ENCODE measurements at regions not wholly inside any gene's neighbourhood (a gene's known extent, or its start where the extent isn't known, plus 50 kb on each side); places are given as distances from the start of the nearest gene placed in this dataset.

DNA sequence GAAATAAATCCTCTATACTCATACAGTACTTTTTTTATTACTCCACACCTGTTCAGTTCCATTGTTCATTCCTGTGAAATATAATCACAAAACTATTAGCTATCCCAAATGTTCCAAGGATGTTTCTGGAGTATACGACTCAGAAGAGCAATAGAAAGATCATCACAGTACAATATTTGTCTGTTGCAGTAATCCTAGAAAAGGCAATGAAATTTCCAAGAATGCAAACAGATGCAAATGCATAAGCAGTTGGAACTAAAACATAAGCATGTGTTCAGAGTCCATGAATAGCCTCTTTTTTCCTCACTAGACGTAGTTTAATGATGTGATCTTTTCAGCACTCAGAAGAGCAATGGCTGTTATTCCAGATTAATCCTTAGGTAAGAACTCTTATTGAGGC lies 55.2 kb downstream of the RTL3 start:
- DNase-seq (ENCODE audit: low spot score): no peak
- in situ Hi-C loops (cut with MboI; ENCODE audit: low pct_unique_long_range_greater_than_20kb, low sequenced_read_pairs, unreplicated experiment): no loop called here
- TF ChIP-seq, protein P1, sequence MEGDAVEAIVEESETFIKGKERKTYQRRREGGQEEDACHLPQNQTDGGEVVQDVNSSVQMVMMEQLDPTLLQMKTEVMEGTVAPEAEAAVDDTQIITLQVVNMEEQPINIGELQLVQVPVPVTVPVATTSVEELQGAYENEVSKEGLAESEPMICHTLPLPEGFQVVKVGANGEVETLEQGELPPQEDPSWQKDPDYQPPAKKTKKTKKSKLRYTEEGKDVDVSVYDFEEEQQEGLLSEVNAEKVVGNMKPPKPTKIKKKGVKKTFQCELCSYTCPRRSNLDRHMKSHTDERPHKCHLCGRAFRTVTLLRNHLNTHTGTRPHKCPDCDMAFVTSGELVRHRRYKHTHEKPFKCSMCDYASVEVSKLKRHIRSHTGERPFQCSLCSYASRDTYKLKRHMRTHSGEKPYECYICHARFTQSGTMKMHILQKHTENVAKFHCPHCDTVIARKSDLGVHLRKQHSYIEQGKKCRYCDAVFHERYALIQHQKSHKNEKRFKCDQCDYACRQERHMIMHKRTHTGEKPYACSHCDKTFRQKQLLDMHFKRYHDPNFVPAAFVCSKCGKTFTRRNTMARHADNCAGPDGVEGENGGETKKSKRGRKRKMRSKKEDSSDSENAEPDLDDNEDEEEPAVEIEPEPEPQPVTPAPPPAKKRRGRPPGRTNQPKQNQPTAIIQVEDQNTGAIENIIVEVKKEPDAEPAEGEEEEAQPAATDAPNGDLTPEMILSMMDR (IDR thresholded peaks at IDR 0.05; ENCODE audit: extremely low read depth, insufficient read depth, missing control alignments): no peak

DNA sequence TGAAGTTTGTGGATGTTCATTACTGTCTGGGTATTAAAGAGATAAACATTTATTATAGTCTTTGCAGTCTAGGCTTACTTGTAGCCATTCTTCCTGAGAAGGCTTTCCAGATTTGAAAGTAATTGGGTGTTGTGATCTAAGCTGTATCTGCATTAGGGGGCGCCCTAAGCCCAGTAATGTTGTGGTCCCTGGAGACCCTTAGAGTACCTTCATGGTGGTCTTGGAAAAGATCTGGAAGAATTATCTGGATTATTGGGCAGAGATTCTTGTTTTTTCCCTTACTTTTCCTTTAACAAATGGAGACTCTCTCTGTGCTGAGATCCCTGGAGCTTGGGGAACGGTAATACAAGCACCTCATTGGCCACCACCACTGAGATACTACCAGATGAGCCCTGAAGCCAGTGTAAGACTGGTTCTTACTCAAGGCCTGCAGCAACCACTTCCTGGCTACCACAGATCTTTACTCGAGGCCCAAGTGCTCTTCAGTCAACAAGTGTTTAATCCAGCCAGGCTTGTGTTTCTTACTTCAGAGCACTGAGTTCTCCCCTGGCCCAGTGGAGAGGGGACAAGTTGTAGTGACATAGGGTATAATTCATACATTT lies 63.1 kb downstream of the RTL3 start:
- TF ChIP-seq, protein P1 (IDR thresholded peaks at IDR 0.05; ENCODE audit: extremely low read depth, insufficient read depth, missing control alignments): peak; percentile 21
- DNase-seq (ENCODE audit: low spot score): no peak
- in situ Hi-C loops (cut with MboI; ENCODE audit: low pct_unique_long_range_greater_than_20kb, low sequenced_read_pairs, unreplicated experiment): no loop called here

- TF ChIP-seq, protein P1 (IDR thresholded peaks at IDR 0.05; ENCODE audit: extremely low read depth, insufficient read depth, missing control alignments): no peak
- in situ Hi-C loops (cut with MboI; ENCODE audit: low pct_unique_long_range_greater_than_20kb, low sequenced_read_pairs, unreplicated experiment): no loop called here
- no peak for DNase-seq (ENCODE audit: low spot score)
These were observed 65.4 kb downstream of the RTL3 start for GRCh38 chrX:78593701-78594100.

- in situ Hi-C loops (cut with MboI; ENCODE audit: low pct_unique_long_range_greater_than_20kb, low sequenced_read_pairs, unreplicated experiment): no loop called here
- DNase-seq (ENCODE audit: low spot score): no peak
- TF ChIP-seq, protein P1 (IDR thresholded peaks at IDR 0.05; ENCODE audit: extremely low read depth, insufficient read depth, missing control alignments): no peak
These were observed 67.1 kb downstream of the RTL3 start for GRCh38 chrX:78592030-78592429.

GRCh38 chrX:78574306-78574705 lies 84.8 kb downstream of the RTL3 start:
- in situ Hi-C loops (cut with MboI; ENCODE audit: low pct_unique_long_range_greater_than_20kb, low sequenced_read_pairs, unreplicated experiment): loop anchor here (25.0 kb wide), 1 partner anchor 488 kb away; no protein-coding TSS in a partner anchor

DNA sequence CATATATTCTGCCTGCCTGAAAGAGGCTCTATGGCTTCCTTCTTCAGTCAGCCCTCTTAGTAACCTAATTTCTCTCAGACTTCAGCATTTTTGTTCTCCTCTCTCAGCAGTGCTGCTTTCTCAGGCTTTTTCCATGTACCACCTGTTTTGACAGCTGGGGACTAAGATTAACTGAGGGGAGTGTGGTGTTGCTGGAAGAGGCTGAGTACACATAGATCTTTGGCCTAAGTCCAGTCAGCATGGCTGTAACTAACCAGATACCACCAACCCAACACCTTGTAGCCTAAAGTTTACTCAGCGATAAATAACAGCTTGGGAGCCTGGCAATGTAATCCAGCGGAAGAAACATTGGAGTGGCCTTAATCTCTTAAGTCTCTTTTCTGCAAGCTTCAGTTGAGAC lies 85.5 kb downstream of the RTL3 start:
- in situ Hi-C loops (cut with MboI; ENCODE audit: low pct_unique_long_range_greater_than_20kb, low sequenced_read_pairs, unreplicated experiment): loop anchor here (25.0 kb wide), 1 partner anchor 489 kb away; no protein-coding TSS in a partner anchor
- no peak for DNase-seq (ENCODE audit: low spot score)
- TF ChIP-seq, protein P1 (IDR thresholded peaks at IDR 0.05; ENCODE audit: extremely low read depth, insufficient read depth, missing control alignments): no peak

More at GRCh38 chrX:78574306-78574705, 84.8 kb downstream of the RTL3 start:
- DNase-seq (ENCODE audit: low spot score): no peak
- TF ChIP-seq, protein P1 (IDR thresholded peaks at IDR 0.05; ENCODE audit: extremely low read depth, insufficient read depth, missing control alignments): no peak

All from GM13977 (cell line).